MM.1S (cell line): ENCODE measurements at regions not wholly inside any gene's neighbourhood (a gene's known extent, or its start where the extent isn't known, plus 50 kb on each side); places are given as distances from the start of the nearest gene placed in this dataset.

Experiments
- EZH2 ChIP-seq: fragments of 300-600 bp; sonication (generic); optimal IDR thresholded peaks from 2 replicates; pipeline ENCODE3; 2017; ENCODE audit warnings: low read depth, mild to moderate bottlenecking, antibody characterized with exemption, low read length, mixed read lengths
- EZH2phosphoT487 ChIP-seq: fragments of 300-600 bp; sonication (generic); IDR thresholded peaks from 2 replicates; pipeline ENCODE4 v1.6.1; 2018; ENCODE audit warnings: antibody characterized with exemption, low read length
- TF ChIP-seq, protein P1 (sequence below): fragments of 300-600 bp; sonication (generic); IDR thresholded peaks from 2 replicates; pipeline ENCODE4 v1.5.1; 2016; ENCODE audit warnings: antibody characterized with exemption, low read length, mixed read lengths

DNA sequence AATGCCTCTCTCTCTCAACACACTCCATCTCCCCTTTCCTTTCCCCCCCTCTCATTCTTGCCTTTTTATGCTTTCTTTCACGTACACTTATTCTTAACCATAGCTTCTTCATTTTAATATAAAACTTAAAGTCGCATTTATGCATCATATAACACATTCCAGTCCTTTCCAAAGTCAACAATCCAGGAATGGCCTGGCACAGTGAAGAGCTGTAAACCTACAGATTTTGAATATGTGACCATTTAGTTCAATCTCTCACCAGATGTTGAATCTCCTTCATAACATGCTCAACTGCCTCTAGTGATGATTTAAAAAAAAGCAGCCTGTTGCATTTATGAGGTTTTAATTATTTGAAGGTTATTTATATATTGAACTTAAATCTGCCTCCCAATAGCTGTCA, 186.2 kb upstream of the GRAMD2B start:
- TF ChIP-seq, protein P1, sequence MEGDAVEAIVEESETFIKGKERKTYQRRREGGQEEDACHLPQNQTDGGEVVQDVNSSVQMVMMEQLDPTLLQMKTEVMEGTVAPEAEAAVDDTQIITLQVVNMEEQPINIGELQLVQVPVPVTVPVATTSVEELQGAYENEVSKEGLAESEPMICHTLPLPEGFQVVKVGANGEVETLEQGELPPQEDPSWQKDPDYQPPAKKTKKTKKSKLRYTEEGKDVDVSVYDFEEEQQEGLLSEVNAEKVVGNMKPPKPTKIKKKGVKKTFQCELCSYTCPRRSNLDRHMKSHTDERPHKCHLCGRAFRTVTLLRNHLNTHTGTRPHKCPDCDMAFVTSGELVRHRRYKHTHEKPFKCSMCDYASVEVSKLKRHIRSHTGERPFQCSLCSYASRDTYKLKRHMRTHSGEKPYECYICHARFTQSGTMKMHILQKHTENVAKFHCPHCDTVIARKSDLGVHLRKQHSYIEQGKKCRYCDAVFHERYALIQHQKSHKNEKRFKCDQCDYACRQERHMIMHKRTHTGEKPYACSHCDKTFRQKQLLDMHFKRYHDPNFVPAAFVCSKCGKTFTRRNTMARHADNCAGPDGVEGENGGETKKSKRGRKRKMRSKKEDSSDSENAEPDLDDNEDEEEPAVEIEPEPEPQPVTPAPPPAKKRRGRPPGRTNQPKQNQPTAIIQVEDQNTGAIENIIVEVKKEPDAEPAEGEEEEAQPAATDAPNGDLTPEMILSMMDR: no peak
- TF ChIP-seq EZH2 (no peak), EZH2phosphoT487 (no peak)
